ENCODE measurements at regions not wholly inside any gene's neighbourhood (a gene's known extent, or its start where the extent isn't known, plus 50 kb on each side); places are given as distances from the start of the nearest gene placed in this dataset.

DNA sequence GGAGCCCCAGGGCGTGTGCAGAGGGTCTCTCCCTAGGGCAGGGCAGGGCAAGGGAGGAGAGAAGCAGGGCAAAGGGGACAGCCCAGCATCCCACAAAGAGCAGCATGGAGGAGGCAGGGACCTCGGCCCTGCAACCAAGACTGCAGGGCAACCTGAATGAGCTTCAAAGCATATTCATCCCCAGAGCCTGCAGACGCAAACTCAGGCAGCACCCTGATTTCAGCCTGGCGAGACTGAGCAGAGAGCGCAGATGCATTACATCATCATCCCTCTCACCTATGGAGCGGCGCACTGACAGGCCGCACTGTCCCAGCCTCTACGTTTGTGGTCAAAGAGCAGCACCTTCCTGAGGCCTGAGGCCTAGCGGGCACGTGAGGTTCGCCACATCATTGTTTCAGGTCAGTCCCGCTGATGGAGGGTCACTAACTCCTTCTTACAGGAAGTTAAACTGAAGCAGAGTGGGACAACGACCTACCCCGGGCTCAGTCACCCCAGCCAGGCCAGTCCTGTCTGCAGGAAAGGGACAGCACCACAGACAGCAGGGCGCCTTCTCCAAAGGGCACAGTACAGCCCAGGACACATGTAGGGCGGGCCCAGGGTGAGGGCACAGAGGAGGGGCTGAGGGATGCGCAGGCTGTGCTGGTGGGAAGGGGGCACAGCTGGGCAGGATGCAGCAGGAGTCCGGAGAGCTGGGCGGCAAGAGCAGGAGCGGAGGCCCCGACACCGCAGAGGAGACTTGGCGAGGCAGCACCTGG is 67.2 kb upstream of the RAB6C start:
- Histone ChIP-seq H3K4me2 (ENCODE audit: extremely low read depth, insufficient read depth, low read length) (no peak overlapping the region), H3K27ac (ENCODE audit: insufficient read depth, low read length) (no peak overlapping the region), H3K36me3 (ENCODE audit: control insufficient read depth, insufficient read depth, low read length) (no peaks in the 10 kb centered on the region), H3K9me3 (ENCODE audit: control insufficient read depth, insufficient read depth, low read depth, low read length) (no peaks in the 10 kb centered on the region), H3K9ac (ENCODE audit: insufficient read depth, low read length) (no peak overlapping the region), H3K79me2 (ENCODE audit: control insufficient read depth, insufficient read depth, low read length) (no peaks in the 10 kb centered on the region), H4K20me1 (ENCODE audit: control insufficient read depth, extremely low read depth, insufficient read depth, low read length) (no peaks in the 10 kb centered on the region), H3K27me3 (ENCODE audit: control insufficient read depth, insufficient read depth, low read length) (no peaks in the 10 kb centered on the region), H3K4me1 (ENCODE audit: control insufficient read depth, extremely low read depth, insufficient read depth, low read length) (no peaks in the 10 kb centered on the region), H3K4me3 (replicated peaks in 1 of 4; ENCODE audit: control extremely low read depth in 1 of 4, insufficient read depth in 1 of 4, low read depth in 3 of 4, low read length in 4 of 4) (no peak overlapping the region), H2AFZ (ENCODE audit: low read length) (no peak overlapping the region)
- TF ChIP-seq, protein P1, sequence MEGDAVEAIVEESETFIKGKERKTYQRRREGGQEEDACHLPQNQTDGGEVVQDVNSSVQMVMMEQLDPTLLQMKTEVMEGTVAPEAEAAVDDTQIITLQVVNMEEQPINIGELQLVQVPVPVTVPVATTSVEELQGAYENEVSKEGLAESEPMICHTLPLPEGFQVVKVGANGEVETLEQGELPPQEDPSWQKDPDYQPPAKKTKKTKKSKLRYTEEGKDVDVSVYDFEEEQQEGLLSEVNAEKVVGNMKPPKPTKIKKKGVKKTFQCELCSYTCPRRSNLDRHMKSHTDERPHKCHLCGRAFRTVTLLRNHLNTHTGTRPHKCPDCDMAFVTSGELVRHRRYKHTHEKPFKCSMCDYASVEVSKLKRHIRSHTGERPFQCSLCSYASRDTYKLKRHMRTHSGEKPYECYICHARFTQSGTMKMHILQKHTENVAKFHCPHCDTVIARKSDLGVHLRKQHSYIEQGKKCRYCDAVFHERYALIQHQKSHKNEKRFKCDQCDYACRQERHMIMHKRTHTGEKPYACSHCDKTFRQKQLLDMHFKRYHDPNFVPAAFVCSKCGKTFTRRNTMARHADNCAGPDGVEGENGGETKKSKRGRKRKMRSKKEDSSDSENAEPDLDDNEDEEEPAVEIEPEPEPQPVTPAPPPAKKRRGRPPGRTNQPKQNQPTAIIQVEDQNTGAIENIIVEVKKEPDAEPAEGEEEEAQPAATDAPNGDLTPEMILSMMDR (conservative IDR thresholded peaks at IDR 0.05 in 1 of 2, IDR thresholded peaks at IDR 0.05 in 1 of 2; ENCODE audit: low read depth in 1 of 2, low read length in 2 of 2), result no peak
- TF ChIP-seq EZH2 (IDR thresholded peaks at IDR 0.05; ENCODE audit: low read length, missing control alignments), result no peak
- DNase-seq (ENCODE audit: low read depth in 2 of 2), result no peak

DNA sequence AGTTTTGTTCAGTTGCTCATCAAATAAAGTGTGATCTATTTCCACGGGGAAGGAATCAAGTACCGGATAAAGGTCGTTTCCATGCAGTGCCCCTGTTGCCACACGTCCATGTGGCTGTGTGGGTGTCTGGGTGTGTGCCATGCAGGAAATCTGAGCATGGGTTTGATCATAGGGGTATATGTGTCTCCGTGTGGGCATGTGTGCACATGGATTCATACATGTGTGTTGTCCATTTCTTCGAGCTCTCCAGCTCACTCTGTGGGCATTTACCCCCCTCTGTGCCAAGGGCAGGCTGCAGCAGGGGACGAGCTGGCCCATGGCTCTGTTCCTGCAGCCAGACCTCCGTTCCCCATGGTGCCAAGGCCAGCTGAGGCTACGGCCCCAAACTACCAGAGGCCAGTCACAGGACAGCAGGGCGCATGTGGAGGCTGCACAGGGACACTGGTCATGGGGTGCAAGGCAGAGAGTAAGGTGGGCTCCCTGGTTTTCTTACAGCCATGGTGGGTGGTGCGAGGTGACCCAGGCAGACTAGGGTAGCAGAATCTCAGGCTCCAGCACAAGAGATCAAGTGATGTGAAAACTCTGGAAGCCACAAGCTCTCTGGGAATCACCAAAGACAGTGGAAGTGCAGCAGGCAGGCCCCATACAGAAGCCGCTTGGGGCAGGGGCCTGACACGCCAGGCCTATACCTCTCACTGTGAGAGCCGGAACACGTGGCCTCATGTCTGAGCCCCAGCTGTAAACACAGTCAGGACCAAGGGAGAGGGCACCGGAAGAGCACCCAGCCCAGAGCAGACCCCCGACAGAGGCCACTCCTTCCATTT is 66.4 kb upstream of the RAB6C start:
- H3K4me3 ChIP-seq (replicated peaks in 1 of 4; ENCODE audit: control extremely low read depth in 1 of 4, insufficient read depth in 1 of 4, low read depth in 3 of 4, low read length in 4 of 4), result no peak overlapping the region
- no peak overlapping the region for H3K4me2 ChIP-seq (ENCODE audit: extremely low read depth, insufficient read depth, low read length)
- no peaks in the 10 kb centered on the region for H3K4me1 ChIP-seq (ENCODE audit: control insufficient read depth, extremely low read depth, insufficient read depth, low read length)
- no peaks in the 10 kb centered on the region for H3K27me3 ChIP-seq (ENCODE audit: control insufficient read depth, insufficient read depth, low read length)
- no peaks in the 10 kb centered on the region for H3K9me3 ChIP-seq (ENCODE audit: control insufficient read depth, insufficient read depth, low read depth, low read length)
- H3K36me3 ChIP-seq (ENCODE audit: control insufficient read depth, insufficient read depth, low read length), result no peaks in the 10 kb centered on the region
- no peak for TF ChIP-seq EZH2 (IDR thresholded peaks at IDR 0.05; ENCODE audit: low read length, missing control alignments)
- TF ChIP-seq, protein P1 (conservative IDR thresholded peaks at IDR 0.05 in 1 of 2, IDR thresholded peaks at IDR 0.05 in 1 of 2; ENCODE audit: low read depth in 1 of 2, low read length in 2 of 2), result no peak
- H3K79me2 ChIP-seq (ENCODE audit: control insufficient read depth, insufficient read depth, low read length), result no peaks in the 10 kb centered on the region
- H3K9ac ChIP-seq (ENCODE audit: insufficient read depth, low read length), result no peak overlapping the region
- H2AFZ ChIP-seq (ENCODE audit: low read length), result no peak overlapping the region
- H4K20me1 ChIP-seq (ENCODE audit: control insufficient read depth, extremely low read depth, insufficient read depth, low read length), result no peaks in the 10 kb centered on the region
- H3K27ac ChIP-seq (ENCODE audit: insufficient read depth, low read length), result no peak overlapping the region
- DNase-seq (ENCODE audit: low read depth in 2 of 2), result no peak

DNA sequence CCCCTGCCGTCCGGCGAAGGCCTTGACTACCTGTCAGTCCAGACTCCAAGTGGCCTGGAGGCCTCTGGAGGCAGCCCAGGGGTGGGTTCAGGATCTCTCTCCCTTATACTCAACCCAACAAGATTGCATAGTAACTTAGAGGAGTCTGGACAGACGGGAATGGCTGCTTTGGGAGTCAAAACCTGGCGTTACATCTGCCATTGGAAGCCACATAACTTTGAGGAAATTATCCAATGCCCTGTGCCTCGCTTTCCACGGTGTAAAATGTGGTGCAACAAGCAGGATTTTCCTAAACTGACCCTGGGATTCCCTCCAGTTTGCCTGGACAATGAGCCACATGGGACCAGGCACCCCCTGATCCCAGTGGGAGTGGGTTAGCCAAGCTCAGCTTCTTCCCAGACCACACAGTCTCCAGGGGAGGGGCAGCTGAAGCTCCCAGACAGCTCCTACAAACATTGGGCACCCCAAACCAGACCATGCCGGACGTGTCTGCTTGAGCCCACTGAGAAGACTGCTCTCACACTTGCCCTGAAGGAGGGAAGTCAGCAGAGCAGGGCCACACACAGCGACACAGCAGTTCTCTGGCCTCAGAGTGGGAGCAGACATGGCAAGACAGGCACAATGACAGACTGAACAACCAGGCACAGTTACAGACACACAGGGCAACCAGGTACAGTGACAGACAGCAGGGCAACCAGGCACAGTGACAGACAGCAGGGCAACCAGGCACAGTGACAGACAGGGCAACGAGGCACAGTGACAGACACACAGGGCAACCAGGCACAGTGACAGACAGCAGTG is 65.6 kb upstream of the RAB6C start:
- TF ChIP-seq EZH2 (IDR thresholded peaks at IDR 0.05; ENCODE audit: low read length, missing control alignments), result no peak
- TF ChIP-seq, protein P1 (conservative IDR thresholded peaks at IDR 0.05 in 1 of 2, IDR thresholded peaks at IDR 0.05 in 1 of 2; ENCODE audit: low read depth in 1 of 2, low read length in 2 of 2), result no peak
- Histone ChIP-seq H3K4me3 (replicated peaks in 1 of 4; ENCODE audit: control extremely low read depth in 1 of 4, insufficient read depth in 1 of 4, low read depth in 3 of 4, low read length in 4 of 4) (no peak overlapping the region), H2AFZ (ENCODE audit: low read length) (no peak overlapping the region), H3K9me3 (ENCODE audit: control insufficient read depth, insufficient read depth, low read depth, low read length) (no peaks in the 10 kb centered on the region), H3K27ac (ENCODE audit: insufficient read depth, low read length) (no peak overlapping the region), H3K36me3 (ENCODE audit: control insufficient read depth, insufficient read depth, low read length) (no peaks in the 10 kb centered on the region), H4K20me1 (ENCODE audit: control insufficient read depth, extremely low read depth, insufficient read depth, low read length) (no peaks in the 10 kb centered on the region), H3K4me2 (ENCODE audit: extremely low read depth, insufficient read depth, low read length) (no peak overlapping the region), H3K9ac (ENCODE audit: insufficient read depth, low read length) (no peak overlapping the region), H3K79me2 (ENCODE audit: control insufficient read depth, insufficient read depth, low read length) (no peaks in the 10 kb centered on the region), H3K4me1 (ENCODE audit: control insufficient read depth, extremely low read depth, insufficient read depth, low read length) (no peaks in the 10 kb centered on the region), H3K27me3 (ENCODE audit: control insufficient read depth, insufficient read depth, low read length) (no peaks in the 10 kb centered on the region)
- DNase-seq (ENCODE audit: low read depth in 2 of 2), result no peak
